Endothelial cell of umbilical vein (primary cell): ENCODE measurements at regions not wholly inside any gene's neighbourhood (a gene's known extent, or its start where the extent isn't known, plus 50 kb on each side); places are given as distances from the start of the nearest gene placed in this dataset.

Experiments
- BruUV-seq: library from RNA; stranded (reverse); fragments of 400-500 nt; replicated peaks from 2 replicates; lab custom pipeline; 2021; lab: Mats Ljungman, UMichigan
- CTCF ChIA-PET: fragments of 300-600, 350-600 bp; sonication (Branson Sonifier 250); formaldehyde crosslinking; loops from one replicate; lab custom pipeline; 2021; ENCODE audit warnings: antibody characterized with exemption, inconsistent platforms; lab: Charles Lee
- POLR2A ChIA-PET: fragments of 300-600, 350-600 bp; sonication (Branson Sonifier 250); formaldehyde crosslinking; loops from one replicate; lab custom pipeline; 2021; ENCODE audit warnings: antibody characterized with exemption, inconsistent platforms; lab: Charles Lee
- DNase-seq: peaks from one replicate; pipeline ENCODE4 v3.0.0-alpha.2; 2011; ENCODE audit warnings: low read depth, low spot score
- FAIRE-seq: peaks from 2 replicates; lab custom pipeline; 2011; peaks lifted over from hg19 to GRCh38; lab: Jason Lieb, UNC
- H2AFZ ChIP-seq: 2 replicates; pipeline ENCODE4 v1.6.0; 2012; ENCODE audit warnings: low read depth, low read length, control low read depth, inconsistent platforms
- H3K27ac ChIP-seq: 2 replicates; pipeline ENCODE4 v1.5.1; 2011; ENCODE audit warnings: low read depth, mild to moderate bottlenecking, control low read depth, low read length, moderate library complexity; ENCODE audit not compliant: insufficient read depth
- H3K27me3 ChIP-seq, 2 experiments: 2 replicates each; pipeline versions ENCODE4 v1.6.0 to v1.6.1; 2011; ENCODE audit warnings: low read length in 2 of 2, mixed read lengths in 1 of 2; ENCODE audit not compliant: control insufficient read depth in 2 of 2, insufficient read depth in 2 of 2
- H3K36me3 ChIP-seq, 2 experiments: 2 replicates in 1 of 2; 3 replicates in 1 of 2; pipeline ENCODE4 v1.5.1; 2011; ENCODE audit warnings: low read length in 2 of 2, mild to moderate bottlenecking in 1 of 2, moderate library complexity in 1 of 2; ENCODE audit not compliant: control insufficient read depth in 2 of 2, insufficient read depth in 2 of 2; ENCODE audit errors: extremely low read depth in 1 of 2
- H3K4me1 ChIP-seq: 3 replicates; pipeline ENCODE4 v1.5.1; 2011; ENCODE audit warnings: mild to moderate bottlenecking, low read length; ENCODE audit not compliant: control insufficient read depth, insufficient read depth; ENCODE audit errors: extremely low read depth
- H3K4me2 ChIP-seq: 2 replicates; pipeline ENCODE4 v1.6.1; 2011; ENCODE audit warnings: low read length, control low read depth, mixed read lengths; ENCODE audit not compliant: insufficient read depth
- H3K4me3 ChIP-seq, 3 experiments: fragments of 200-600 bp in 1 of 3; sonication (generic), shearing (Covaris generic) in 1 of 3; replicated peaks in 1 of 3; 2 replicates each; pipeline ENCODE4 v1.5.1; 2011 to 2016; ENCODE audit warnings: control low read depth in 3 of 3, low read length in 3 of 3, mild to moderate bottlenecking in 2 of 3, inconsistent platforms in 1 of 3, low read depth in 1 of 3, moderate library complexity in 1 of 3; ENCODE audit not compliant: insufficient read depth in 1 of 3
- H3K79me2 ChIP-seq: 2 replicates; pipeline ENCODE4 v1.6.0; 2012; ENCODE audit warnings: low read length, inconsistent platforms; ENCODE audit not compliant: control insufficient read depth, insufficient read depth
- H3K9ac ChIP-seq: replicated peaks from 2 replicates; pipeline ENCODE3; 2011; ENCODE audit warnings: low read length, control low read depth; ENCODE audit not compliant: insufficient read depth; ENCODE audit errors: extremely low read depth
- H3K9me1 ChIP-seq: replicated peaks from 3 replicates; pipeline ENCODE4 v1.6.0; 2011; ENCODE audit warnings: mild to moderate bottlenecking, low read length; ENCODE audit not compliant: control insufficient read depth, insufficient read depth; ENCODE audit errors: extremely low read depth
- H3K9me3 ChIP-seq: replicated peaks from 2 replicates; pipeline ENCODE4 v1.5.1; 2012; ENCODE audit warnings: low read length, inconsistent platforms; ENCODE audit not compliant: control insufficient read depth, insufficient read depth
- H4K20me1 ChIP-seq: replicated peaks from 2 replicates; pipeline ENCODE3; 2011; ENCODE audit warnings: mild to moderate bottlenecking, low read length; ENCODE audit not compliant: control insufficient read depth, insufficient read depth; ENCODE audit errors: extremely low read depth
- EZH2 ChIP-seq: IDR thresholded peaks from 2 replicates; pipeline ENCODE4 v1.6.1; 2012; ENCODE audit warnings: borderline replicate concordance, low read depth, mild to moderate bottlenecking, moderate library complexity, low read length, inconsistent platforms; ENCODE audit not compliant: severe bottlenecking
- FOS ChIP-seq: IDR thresholded peaks from 2 replicates; pipeline ENCODE4 v1.6.1; 2011; ENCODE audit warnings: mild to moderate bottlenecking, low read length, moderate library complexity, borderline replicate concordance; ENCODE audit not compliant: insufficient read depth
- GATA2 ChIP-seq: IDR thresholded peaks from 2 replicates; pipeline ENCODE4 v1.7.0; 2011; ENCODE audit warnings: low read depth, mild to moderate bottlenecking, moderate library complexity, mixed read lengths, low read length; ENCODE audit not compliant: insufficient read length, insufficient read depth
- JUN ChIP-seq: IDR thresholded peaks from 2 replicates; pipeline ENCODE4 v1.6.1; 2011; ENCODE audit warnings: borderline replicate concordance, low read depth; ENCODE audit not compliant: insufficient read length, insufficient read depth
- MAX ChIP-seq: IDR thresholded peaks from 2 replicates; pipeline ENCODE4 v1.6.1; 2011; ENCODE audit not compliant: insufficient read depth, insufficient read length
- MYC ChIP-seq: IDR thresholded peaks from one replicate; pipeline ENCODE4 v1.6.1; 2011; ENCODE audit warnings: mild to moderate bottlenecking, low read depth, low read length
- POLR2A ChIP-seq: IDR thresholded peaks from 2 replicates; pipeline ENCODE4 v1.6.1; 2012; ENCODE audit warnings: low read depth, mild to moderate bottlenecking, control low read depth, low read length
- POLR2AphosphoS5 ChIP-seq: IDR thresholded peaks from 2 replicates; pipeline ENCODE4 v1.6.1; 2012; ENCODE audit warnings: low read depth, mild to moderate bottlenecking, control low read depth, low read length, moderate library complexity; ENCODE audit not compliant: insufficient read depth
- dilution Hi-C: fragments of 300-500 bp; cut with MboI; formaldehyde crosslinking; loops from one replicate; pipeline ENCODE4 v1.15.0; 2019; ENCODE audit warnings: low sequenced_read_pairs; ENCODE audit not compliant: extremely low pct_ligation_motif_present
- intact Hi-C: fragments of 100-400 bp; cut with micrococcal nuclease; formaldehyde crosslinking; loops from one replicate; pipeline ENCODE4 v1.10.0; 2022
- TF ChIP-seq, protein P1 (sequence below), 2 donors: IDR thresholded peaks; 1 replicate in 1 of 2; 2 replicates in 1 of 2; pipeline ENCODE4 v1.5.1; 2011; ENCODE audit warnings: low read length in 2 of 2, mild to moderate bottlenecking in 2 of 2, moderate library complexity in 2 of 2, control low read depth in 1 of 2, inconsistent platforms in 1 of 2, low read depth in 1 of 2; ENCODE audit not compliant: insufficient read depth in 1 of 2; ENCODE audit errors: extremely low read depth in 1 of 2

GRCh38 chr15:91445695-91446228 is 345.7 kb downstream of the SV2B start:
- Histone ChIP-seq H3K4me3 (no peak overlapping the region), H2AFZ (no peak overlapping the region), H3K9me3 (no peaks in the 10 kb centered on the region), H3K27me3 (no peaks in the 10 kb centered on the region), H4K20me1 (no peaks in the 10 kb centered on the region), H3K9ac (no peak overlapping the region), H3K4me1 (no peaks in the 10 kb centered on the region), H3K27ac (no peak overlapping the region), H3K4me2 (no peak overlapping the region), H3K9me1 (no peaks in the 10 kb centered on the region), H3K36me3 (no peaks in the 10 kb centered on the region), H3K79me2 (no peaks in the 10 kb centered on the region)
- no peak for DNase-seq
- intact Hi-C loops (no loop called here), dilution Hi-C loops (no loop called here)
- ChIA-PET CTCF (no interaction called here), POLR2A (no interaction called here)
- BruUV-seq, result no TSS peak
- FAIRE-seq, result no peak
- no peak for TF ChIP-seq EZH2
- no peak for TF ChIP-seq MAX
- no peak for TF ChIP-seq POLR2AphosphoS5
- no peak for TF ChIP-seq MYC
- TF ChIP-seq, protein P1, sequence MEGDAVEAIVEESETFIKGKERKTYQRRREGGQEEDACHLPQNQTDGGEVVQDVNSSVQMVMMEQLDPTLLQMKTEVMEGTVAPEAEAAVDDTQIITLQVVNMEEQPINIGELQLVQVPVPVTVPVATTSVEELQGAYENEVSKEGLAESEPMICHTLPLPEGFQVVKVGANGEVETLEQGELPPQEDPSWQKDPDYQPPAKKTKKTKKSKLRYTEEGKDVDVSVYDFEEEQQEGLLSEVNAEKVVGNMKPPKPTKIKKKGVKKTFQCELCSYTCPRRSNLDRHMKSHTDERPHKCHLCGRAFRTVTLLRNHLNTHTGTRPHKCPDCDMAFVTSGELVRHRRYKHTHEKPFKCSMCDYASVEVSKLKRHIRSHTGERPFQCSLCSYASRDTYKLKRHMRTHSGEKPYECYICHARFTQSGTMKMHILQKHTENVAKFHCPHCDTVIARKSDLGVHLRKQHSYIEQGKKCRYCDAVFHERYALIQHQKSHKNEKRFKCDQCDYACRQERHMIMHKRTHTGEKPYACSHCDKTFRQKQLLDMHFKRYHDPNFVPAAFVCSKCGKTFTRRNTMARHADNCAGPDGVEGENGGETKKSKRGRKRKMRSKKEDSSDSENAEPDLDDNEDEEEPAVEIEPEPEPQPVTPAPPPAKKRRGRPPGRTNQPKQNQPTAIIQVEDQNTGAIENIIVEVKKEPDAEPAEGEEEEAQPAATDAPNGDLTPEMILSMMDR (IDR thresholded peaks at IDR 0.05; ENCODE audit: extremely low read depth in 1 of 2, insufficient read depth in 1 of 2, low read depth in 1 of 2, low read length in 2 of 2), result no peak
- no peak for TF ChIP-seq FOS
- TF ChIP-seq GATA2, result no peak
- no peak for TF ChIP-seq POLR2A
- TF ChIP-seq JUN, result no peak
